Gastroesophageal sphincter (tissue), 4 donors: ENCODE measurements at regions not wholly inside any gene's neighbourhood (a gene's known extent, or its start where the extent isn't known, plus 50 kb on each side); places are given as distances from the start of the nearest gene placed in this dataset.
"Not testable (repeated sequence)": the region's sequence is repeated elsewhere in the genome, so short reads cannot be mapped to it uniquely, and the experiment has no call there.

Experiments used
- ATAC-seq: fragments of 150-250 bp; one replicate; pipeline ENCODE4 v1.9.1; 2016; ENCODE audit warnings: mild to moderate bottlenecking, moderate library complexity
- H3K27ac ChIP-seq, 4 donors: fragments of 200-600 bp; sonication (generic) in 3 of 4; 1 replicate in 3 of 4; 2 replicates in 1 of 4; pipeline ENCODE4 v1.5.1; 2016 to 2019
- H3K27me3 ChIP-seq: fragments of 200-600 bp; sonication (generic); one replicate; pipeline ENCODE4 v1.5.1; 2019
- H3K36me3 ChIP-seq, 2 donors: fragments of 200-600 bp; sonication (generic); one replicate each; pipeline ENCODE4 v1.5.1; 2019; ENCODE audit warnings: control low read depth in 1 of 2
- H3K4me1 ChIP-seq, 3 donors: fragments of 200-600 bp; sonication (generic); 1 replicate in 2 of 3; 2 replicates in 1 of 3; pipeline ENCODE4 v1.5.1; 2016 to 2019; ENCODE audit warnings: control low read depth in 2 of 3
- H3K4me3 ChIP-seq, 2 donors: fragments of 200-600 bp; sonication (generic); one replicate each; pipeline ENCODE4 v1.5.1; 2019; ENCODE audit warnings: mild to moderate bottlenecking in 1 of 2, moderate library complexity in 1 of 2
- H3K9me3 ChIP-seq, 3 donors: fragments of 200-600 bp; sonication (generic); one replicate each; pipeline ENCODE4 v1.5.1; 2017 to 2019; ENCODE audit warnings: control low read depth in 2 of 3
- EP300 ChIP-seq: sonication (generic); formaldehyde crosslinking; IDR thresholded peaks from one replicate; pipeline ENCODE4 v1.6.1; 2017; ENCODE audit warnings: antibody characterized with exemption, mild to moderate bottlenecking
- POLR2A ChIP-seq, 2 donors: fragments of 450-650 bp; IDR thresholded peaks; one replicate each; pipeline ENCODE4 v1.6.1; 2017; ENCODE audit warnings: antibody characterized with exemption in 2 of 2, mild to moderate bottlenecking in 2 of 2, moderate library complexity in 1 of 2
- POLR2AphosphoS5 ChIP-seq: sonication (generic); formaldehyde crosslinking; IDR thresholded peaks from one replicate; pipeline ENCODE4 v1.6.1; 2017; ENCODE audit warnings: antibody characterized with exemption
- WGBS, 2 donors: methylation state at CpG; one replicate each; pipeline ENCODE4 v1.1.5; 2018; ENCODE audit warnings: low coverage in 1 of 2; 5-methylcytosine and 5-hydroxymethylcytosine counted together
- TF ChIP-seq, protein P1 (sequence below), 4 experiments: fragments of 200-600 bp in 2 of 4; fragments of 450-650 bp in 2 of 4; sonication (generic) in 1 of 4; IDR thresholded peaks; one replicate each; pipeline ENCODE4 v1.5.1; 2017 to 2019; ENCODE audit warnings: antibody characterized with exemption in 4 of 4, mild to moderate bottlenecking in 2 of 4, moderate library complexity in 2 of 4

DNA sequence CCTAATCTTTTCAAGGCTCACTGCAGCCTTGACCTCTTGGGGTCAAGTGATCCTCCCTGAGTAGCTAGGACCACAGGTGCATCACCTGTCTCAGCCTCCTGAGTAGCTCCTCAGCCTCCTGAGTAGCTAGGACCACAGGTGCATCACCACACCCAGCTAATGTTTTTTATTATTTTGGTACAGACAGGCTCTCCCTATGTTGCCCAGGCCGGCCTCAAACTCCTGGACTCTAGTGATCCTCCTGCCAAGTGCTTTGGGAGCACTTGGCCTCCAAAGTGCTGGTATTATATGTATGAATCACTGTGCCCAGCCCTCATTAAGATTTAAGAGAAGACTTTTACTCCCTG, 58.5 kb upstream of the S1PR1 start:
- WGBS, 2 donors, result 83 to 100% methylated on average over 1 of the region's 1 CpG
- Histone ChIP-seq H3K27me3 (no peaks in the 10 kb centered on the region), H3K4me1 (no peaks in the 10 kb centered on the region), H3K36me3 (no peaks in the 10 kb centered on the region), H3K9me3 (no peaks in the 10 kb centered on the region), H3K4me3 (no peak overlapping the region), H3K27ac (no peak overlapping the region)
- TF ChIP-seq, protein P1, sequence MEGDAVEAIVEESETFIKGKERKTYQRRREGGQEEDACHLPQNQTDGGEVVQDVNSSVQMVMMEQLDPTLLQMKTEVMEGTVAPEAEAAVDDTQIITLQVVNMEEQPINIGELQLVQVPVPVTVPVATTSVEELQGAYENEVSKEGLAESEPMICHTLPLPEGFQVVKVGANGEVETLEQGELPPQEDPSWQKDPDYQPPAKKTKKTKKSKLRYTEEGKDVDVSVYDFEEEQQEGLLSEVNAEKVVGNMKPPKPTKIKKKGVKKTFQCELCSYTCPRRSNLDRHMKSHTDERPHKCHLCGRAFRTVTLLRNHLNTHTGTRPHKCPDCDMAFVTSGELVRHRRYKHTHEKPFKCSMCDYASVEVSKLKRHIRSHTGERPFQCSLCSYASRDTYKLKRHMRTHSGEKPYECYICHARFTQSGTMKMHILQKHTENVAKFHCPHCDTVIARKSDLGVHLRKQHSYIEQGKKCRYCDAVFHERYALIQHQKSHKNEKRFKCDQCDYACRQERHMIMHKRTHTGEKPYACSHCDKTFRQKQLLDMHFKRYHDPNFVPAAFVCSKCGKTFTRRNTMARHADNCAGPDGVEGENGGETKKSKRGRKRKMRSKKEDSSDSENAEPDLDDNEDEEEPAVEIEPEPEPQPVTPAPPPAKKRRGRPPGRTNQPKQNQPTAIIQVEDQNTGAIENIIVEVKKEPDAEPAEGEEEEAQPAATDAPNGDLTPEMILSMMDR (IDR thresholded peaks at IDR 0.05), result no peak
- TF ChIP-seq POLR2AphosphoS5 (no peak), EP300 (no peak), POLR2A (IDR thresholded peaks at IDR 0.05) (no peak)
- ATAC-seq, result no peak

DNA sequence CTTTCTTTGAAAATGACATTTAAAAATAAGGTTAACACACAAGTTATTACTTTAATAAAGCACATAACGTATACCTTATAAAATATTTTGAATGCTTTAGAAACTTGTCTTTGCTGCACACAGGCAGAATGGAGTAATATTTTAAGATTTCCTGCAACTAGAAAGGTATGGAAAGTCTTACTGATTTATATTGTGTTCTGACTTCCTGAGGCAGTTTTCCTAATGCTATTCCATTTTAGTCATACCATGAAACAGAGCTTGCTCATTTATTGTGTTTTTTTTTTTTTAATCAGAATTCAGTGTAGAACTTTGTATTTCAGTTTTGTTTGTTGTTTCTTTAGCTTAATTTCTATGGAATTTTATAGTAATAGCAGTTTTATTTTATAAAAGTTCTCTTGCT, 60.9 kb upstream of the S1PR1 start:
- no peak overlapping the region for H3K27ac ChIP-seq
- TF ChIP-seq POLR2AphosphoS5 (no peak), EP300 (no peak), POLR2A (IDR thresholded peaks at IDR 0.05) (no peak)
- TF ChIP-seq, protein P1 (IDR thresholded peaks at IDR 0.05), result no peak
- ATAC-seq, result no peak
- H3K4me3 ChIP-seq, result no peak overlapping the region
- whole genome bisulfite sequencing, 2 donors, result 77 to 90% methylated on average over 1 of the region's 1 CpG
- no peaks in the 10 kb centered on the region for H3K27me3 ChIP-seq
- H3K36me3 ChIP-seq, result no peaks in the 10 kb centered on the region
- no peaks in the 10 kb centered on the region for H3K4me1 ChIP-seq
- no peaks in the 10 kb centered on the region for H3K9me3 ChIP-seq

DNA sequence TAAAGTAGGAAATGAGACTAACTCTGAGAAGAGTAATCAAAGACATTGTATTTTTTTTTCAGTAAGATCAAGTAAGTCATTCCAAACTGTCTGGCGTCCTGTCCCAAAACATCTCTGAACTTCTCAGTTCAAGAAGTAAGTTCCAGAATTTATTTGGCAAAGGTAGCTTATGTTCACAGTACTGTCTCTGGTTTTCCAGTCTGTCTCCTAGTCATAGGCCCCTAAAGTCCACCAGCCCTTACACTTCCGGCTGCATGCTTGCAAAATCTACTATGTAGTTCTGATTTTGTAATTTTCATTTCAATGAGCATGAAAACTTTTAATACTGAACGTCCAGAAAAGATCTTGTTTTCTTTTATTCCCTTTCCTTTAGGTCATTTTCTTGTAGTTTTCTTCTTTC, 61.4 kb upstream of the S1PR1 start:
- Histone ChIP-seq H3K9me3 (no peaks in the 10 kb centered on the region), H3K4me1 (no peaks in the 10 kb centered on the region), H3K4me3 (no peak overlapping the region), H3K27ac (no peak overlapping the region), H3K27me3 (no peaks in the 10 kb centered on the region), H3K36me3 (no peaks in the 10 kb centered on the region)
- 56 to 67% methylated on average over 3 of the region's 3 CpGs for WGBS, 2 donors
- ATAC-seq, result no peak
- no peak for TF ChIP-seq POLR2A (IDR thresholded peaks at IDR 0.05)
- TF ChIP-seq, protein P1 (IDR thresholded peaks at IDR 0.05), result no peak
- TF ChIP-seq POLR2AphosphoS5, result no peak
- TF ChIP-seq EP300, result no peak

DNA sequence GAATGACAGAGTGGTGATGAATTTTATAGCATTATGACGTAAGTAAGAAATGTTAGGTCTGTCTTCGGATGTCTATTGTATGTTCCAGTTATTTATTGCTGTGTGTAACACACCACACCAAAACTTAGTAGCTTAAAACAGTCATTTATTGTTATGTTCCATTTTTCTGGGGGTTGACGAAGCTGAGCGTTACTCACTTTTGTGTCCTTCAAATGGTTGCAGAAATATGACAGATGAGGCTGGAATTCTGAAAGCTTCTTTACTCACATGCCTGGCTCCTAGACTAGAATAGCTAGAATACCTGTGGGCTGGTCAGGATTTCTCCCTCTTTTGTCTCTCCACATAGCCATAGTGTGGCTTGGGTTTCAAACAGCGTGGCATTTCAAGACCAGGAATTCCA, 62.1 kb upstream of the S1PR1 start:
- Histone ChIP-seq H3K27me3 (no peaks in the 10 kb centered on the region), H3K4me3 (no peak overlapping the region)
- ATAC-seq, result no peak

DNA sequence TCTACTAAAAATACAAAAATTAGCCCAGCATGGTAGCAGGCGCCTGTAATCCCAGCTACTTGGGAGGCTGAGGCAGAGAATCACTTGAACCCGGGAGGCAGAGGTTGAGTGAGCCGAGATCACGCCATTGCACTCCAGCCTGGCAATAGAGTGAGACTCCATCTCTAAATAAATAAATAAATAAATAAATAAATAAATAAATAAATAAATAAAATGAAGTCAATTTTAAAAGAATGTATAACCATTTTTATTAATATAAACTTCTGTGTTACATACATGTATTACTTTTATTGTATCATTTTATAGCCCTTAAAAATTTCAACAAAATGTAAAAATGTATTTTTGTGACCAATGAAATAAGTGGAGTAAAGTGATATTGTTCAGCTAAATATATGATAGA, 62.5 kb upstream of the S1PR1 start:
- not testable (repeated sequence) for H3K4me3 ChIP-seq, ATAC-seq, H3K36me3 ChIP-seq, H3K27me3 ChIP-seq, H3K4me1 ChIP-seq, H3K9me3 ChIP-seq, H3K27ac ChIP-seq
- WGBS, 2 donors, result 93 to 96% methylated on average over 4 of the region's 4 CpGs

More for the DNA sequence above, 62.1 kb upstream of the S1PR1 start:
- H3K4me1 ChIP-seq, result no peaks in the 10 kb centered on the region
- H3K36me3 ChIP-seq, result no peaks in the 10 kb centered on the region
- TF ChIP-seq, protein P1 (IDR thresholded peaks at IDR 0.05), result no peak
- TF ChIP-seq POLR2AphosphoS5, result no peak
- no peak for TF ChIP-seq EP300
- no peak for TF ChIP-seq POLR2A (IDR thresholded peaks at IDR 0.05)
- no peak overlapping the region for H3K27ac ChIP-seq
- WGBS, 2 donors, result 87 to 100% methylated on average over 5 of the region's 5 CpGs
- H3K9me3 ChIP-seq, result no peaks in the 10 kb centered on the region
